ENCODE measurements at regions not wholly inside any gene's neighbourhood (a gene's known extent, or its start where the extent isn't known, plus 50 kb on each side); places are given as distances from the start of the nearest gene placed in this dataset.

DNA sequence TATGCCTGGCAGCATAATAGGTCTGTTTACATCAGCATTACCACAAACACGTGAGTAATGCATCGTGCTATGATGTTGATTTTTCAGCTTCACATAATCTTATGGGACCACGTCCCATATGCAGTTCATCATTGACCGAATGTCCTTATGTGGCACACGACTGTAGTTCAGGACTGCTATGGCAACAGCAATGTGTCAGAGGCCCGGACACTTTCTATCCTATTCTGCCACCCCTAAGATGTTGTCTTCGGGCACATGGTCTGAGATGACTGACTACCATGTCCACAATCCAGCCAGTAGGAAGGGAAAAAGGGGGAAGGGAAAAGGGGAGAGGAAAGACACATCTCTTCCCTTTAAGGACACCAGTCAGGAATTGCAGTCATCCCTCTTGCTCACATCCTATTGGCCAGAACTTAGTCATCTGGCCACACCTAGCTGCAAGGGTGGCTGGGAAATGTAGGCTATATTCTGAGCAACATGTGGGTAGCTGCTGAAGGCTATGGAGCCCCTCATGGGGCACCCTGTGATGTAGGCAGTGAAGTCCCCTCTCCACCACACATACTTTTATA lies 196.0 kb upstream of the RBPJ start:
- no peak overlapping the region for H3K4me3 ChIP-seq
- whole genome bisulfite sequencing (ENCODE audit: low lambda C conversion rate, missing lambda C conversion rate): 89% methylated on average over 7 of the region's 7 CpGs
- no peak overlapping the region for H2AFZ ChIP-seq
- no peaks in the 10 kb centered on the region for H3K27me3 ChIP-seq
- H3K4me2 ChIP-seq: no peak overlapping the region
- peak; percentile 19 for DNase-seq (ENCODE audit: low spot score)
- H3K79me2 ChIP-seq: no peaks in the 10 kb centered on the region
- TF ChIP-seq EZH2phosphoT487 (IDR thresholded peaks at IDR 0.05; ENCODE audit: low read depth, severe bottlenecking, unreplicated experiment): no peak
- no peak for TF ChIP-seq EZH2 (IDR thresholded peaks at IDR 0.05; ENCODE audit: borderline replicate concordance)
- TF ChIP-seq, protein P1, sequence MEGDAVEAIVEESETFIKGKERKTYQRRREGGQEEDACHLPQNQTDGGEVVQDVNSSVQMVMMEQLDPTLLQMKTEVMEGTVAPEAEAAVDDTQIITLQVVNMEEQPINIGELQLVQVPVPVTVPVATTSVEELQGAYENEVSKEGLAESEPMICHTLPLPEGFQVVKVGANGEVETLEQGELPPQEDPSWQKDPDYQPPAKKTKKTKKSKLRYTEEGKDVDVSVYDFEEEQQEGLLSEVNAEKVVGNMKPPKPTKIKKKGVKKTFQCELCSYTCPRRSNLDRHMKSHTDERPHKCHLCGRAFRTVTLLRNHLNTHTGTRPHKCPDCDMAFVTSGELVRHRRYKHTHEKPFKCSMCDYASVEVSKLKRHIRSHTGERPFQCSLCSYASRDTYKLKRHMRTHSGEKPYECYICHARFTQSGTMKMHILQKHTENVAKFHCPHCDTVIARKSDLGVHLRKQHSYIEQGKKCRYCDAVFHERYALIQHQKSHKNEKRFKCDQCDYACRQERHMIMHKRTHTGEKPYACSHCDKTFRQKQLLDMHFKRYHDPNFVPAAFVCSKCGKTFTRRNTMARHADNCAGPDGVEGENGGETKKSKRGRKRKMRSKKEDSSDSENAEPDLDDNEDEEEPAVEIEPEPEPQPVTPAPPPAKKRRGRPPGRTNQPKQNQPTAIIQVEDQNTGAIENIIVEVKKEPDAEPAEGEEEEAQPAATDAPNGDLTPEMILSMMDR (IDR thresholded peaks at IDR 0.05; ENCODE audit: poor library complexity): no peak
- no peaks in the 10 kb centered on the region for H3K36me3 ChIP-seq (replicated peaks; ENCODE audit: insufficient read depth, low read depth)
- H3K9me2 ChIP-seq (replicated peaks; ENCODE audit: insufficient read depth): no peaks in the 10 kb centered on the region
- H3K9me3 ChIP-seq (ENCODE audit: low read depth): no peaks in the 10 kb centered on the region
- peak overlapping the region; percentile 33 for H3K27ac ChIP-seq
- no peaks in the 10 kb centered on the region for H3K4me1 ChIP-seq (ENCODE audit: insufficient read depth)
- H4K20me1 ChIP-seq (ENCODE audit: insufficient read depth, poor library complexity, severe bottlenecking): no peaks in the 10 kb centered on the region

DNA sequence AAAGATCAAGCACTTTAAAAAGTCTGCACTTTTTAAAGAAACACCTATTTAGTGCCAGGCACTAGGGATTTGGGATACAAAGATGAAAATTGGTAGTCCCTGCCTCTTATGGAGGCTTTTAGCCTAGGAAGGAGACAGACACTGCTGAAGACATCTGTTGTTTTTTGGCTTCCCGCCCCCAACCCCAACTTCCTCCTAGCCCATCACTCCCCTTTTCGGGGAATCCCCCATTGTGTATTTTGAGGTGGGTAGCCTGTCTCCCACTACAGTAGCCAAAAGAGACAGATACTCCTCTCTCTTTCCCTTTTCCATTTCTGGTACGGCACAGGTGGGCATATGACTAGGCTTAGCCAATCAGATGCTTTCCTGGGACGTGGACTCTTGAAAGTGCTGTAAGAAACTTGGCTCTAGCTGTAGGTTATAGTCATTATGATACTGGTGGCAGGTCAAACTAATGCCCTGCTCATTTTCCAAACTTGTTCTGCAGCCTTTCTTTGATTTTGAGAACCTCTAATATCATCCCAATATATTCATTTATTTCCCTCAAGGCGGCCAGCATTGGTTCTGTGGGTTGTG lies 194.6 kb upstream of the RBPJ start:
- no peak overlapping the region for H3K27ac ChIP-seq
- H3K79me2 ChIP-seq: no peaks in the 10 kb centered on the region
- 93% methylated on average over 5 of the region's 5 CpGs for WGBS (ENCODE audit: low lambda C conversion rate, missing lambda C conversion rate)
- DNase-seq (ENCODE audit: low spot score): no peak
- H3K36me3 ChIP-seq (replicated peaks; ENCODE audit: insufficient read depth, low read depth): no peaks in the 10 kb centered on the region
- H2AFZ ChIP-seq: no peak overlapping the region
- no peaks in the 10 kb centered on the region for H3K27me3 ChIP-seq
- H3K9me2 ChIP-seq (replicated peaks; ENCODE audit: insufficient read depth): no peaks in the 10 kb centered on the region
- TF ChIP-seq EZH2phosphoT487 (IDR thresholded peaks at IDR 0.05; ENCODE audit: low read depth, severe bottlenecking, unreplicated experiment) (no peak), EZH2 (IDR thresholded peaks at IDR 0.05; ENCODE audit: borderline replicate concordance) (no peak)
- TF ChIP-seq, protein P1 (IDR thresholded peaks at IDR 0.05; ENCODE audit: poor library complexity): no peak
- H3K4me1 ChIP-seq (ENCODE audit: insufficient read depth): no peaks in the 10 kb centered on the region
- no peaks in the 10 kb centered on the region for H4K20me1 ChIP-seq (ENCODE audit: insufficient read depth, poor library complexity, severe bottlenecking)
- no peak overlapping the region for H3K4me2 ChIP-seq
- no peaks in the 10 kb centered on the region for H3K9me3 ChIP-seq (ENCODE audit: low read depth)
- no peak overlapping the region for H3K4me3 ChIP-seq

DNA sequence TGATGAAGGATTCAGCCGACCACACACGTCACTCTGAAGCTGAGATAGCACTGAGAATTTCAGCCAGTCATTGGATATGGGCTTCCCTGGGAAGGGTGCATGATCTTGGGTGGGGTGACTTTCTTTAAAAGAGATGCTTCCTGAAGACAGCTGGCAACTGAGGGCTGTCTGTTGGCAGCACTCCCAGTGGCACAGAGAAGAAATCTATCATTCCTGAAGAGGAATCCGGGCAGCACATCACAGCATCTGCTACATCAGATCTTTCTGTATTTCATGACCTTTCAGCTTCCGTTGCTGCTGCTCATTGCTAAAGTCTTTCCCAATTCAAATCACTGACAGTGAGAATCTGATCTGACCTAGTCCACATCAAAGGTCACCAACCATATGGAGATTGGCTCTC lies 193.8 kb upstream of the RBPJ start:
- 90% methylated on average over 4 of the region's 4 CpGs for WGBS (ENCODE audit: low lambda C conversion rate, missing lambda C conversion rate)
- Histone ChIP-seq H3K79me2 (no peaks in the 10 kb centered on the region), H3K36me3 (replicated peaks; ENCODE audit: insufficient read depth, low read depth) (no peaks in the 10 kb centered on the region), H3K9me2 (replicated peaks; ENCODE audit: insufficient read depth) (no peaks in the 10 kb centered on the region), H3K27me3 (no peaks in the 10 kb centered on the region), H3K27ac (no peak overlapping the region), H3K4me3 (no peak overlapping the region), H4K20me1 (ENCODE audit: insufficient read depth, poor library complexity, severe bottlenecking) (no peaks in the 10 kb centered on the region), H2AFZ (no peak overlapping the region), H3K4me1 (ENCODE audit: insufficient read depth) (no peaks in the 10 kb centered on the region), H3K9me3 (ENCODE audit: low read depth) (no peaks in the 10 kb centered on the region), H3K4me2 (no peak overlapping the region)
- DNase-seq (ENCODE audit: low spot score): no peak
- TF ChIP-seq EZH2 (IDR thresholded peaks at IDR 0.05; ENCODE audit: borderline replicate concordance): no peak
- TF ChIP-seq EZH2phosphoT487 (IDR thresholded peaks at IDR 0.05; ENCODE audit: low read depth, severe bottlenecking, unreplicated experiment): no peak
- TF ChIP-seq, protein P1 (IDR thresholded peaks at IDR 0.05; ENCODE audit: poor library complexity): no peak

Measured in hepatocyte (in vitro differentiated cells).